GM12878 (cell line): ENCODE measurements at regions not wholly inside any gene's neighbourhood (a gene's known extent, or its start where the extent isn't known, plus 50 kb on each side); places are given as distances from the start of the nearest gene placed in this dataset.

Experiments used
- ATAC-seq: fragments of 200-7000 bp; cut with Tn5 transposase; 3 replicates; pipeline ENCODE4 v1.9.1; 2020; ENCODE audit warnings: mild to moderate bottlenecking, moderate library complexity
- BruUV-seq: library from RNA; stranded (reverse); fragments of 400-500 nt; replicated peaks from 2 replicates; lab custom pipeline; 2021; lab: Mats Ljungman, UMichigan
- CTCF ChIA-PET: fragments of 300-600 bp; sonication (Branson Sonifier 250); formaldehyde crosslinking; extraction: SDS; loops from one replicate; lab custom pipeline; 2021; ENCODE audit warnings: inconsistent platforms; lab: Yijun Ruan, JAX
- POLR2A ChIA-PET: fragments of 350-600 bp; formaldehyde crosslinking; extraction: SDS; loops from one replicate; lab custom pipeline; 2021; ENCODE audit warnings: inconsistent platforms; lab: Charles Lee
- RAD21 ChIA-PET: fragments of 300-600 bp; sonication (Branson Sonifier 250); formaldehyde crosslinking; loops from one replicate; lab custom pipeline; 2023; ENCODE audit warnings: antibody characterized with exemption; ENCODE audit not compliant: unreplicated experiment; lab: Charles Lee
- SMC1A ChIA-PET: fragments of 300-600 bp; sonication (Branson Sonifier 250); formaldehyde crosslinking; loops from one replicate; lab custom pipeline; 2023; ENCODE audit not compliant: unreplicated experiment, uncharacterized antibody; lab: Charles Lee
- DNase-seq: peaks from one replicate; pipeline ENCODE4 v3.0.0-alpha.2; 2011; ENCODE audit warnings: low read depth, low spot score
- FAIRE-seq: peaks from 3 replicates; lab custom pipeline; 2011; peaks lifted over from hg19 to GRCh38; lab: Jason Lieb, UNC
- H2AFZ ChIP-seq: 2 replicates; pipeline ENCODE4 v1.6.0; 2011; ENCODE audit warnings: low read depth, low read length, control low read depth; ENCODE audit not compliant: control insufficient read depth
- H3K27ac ChIP-seq: 2 replicates; pipeline ENCODE4 v1.5.1; 2011; ENCODE audit warnings: control low read depth; ENCODE audit not compliant: control insufficient read depth, insufficient read depth
- H3K27me3 ChIP-seq, 2 experiments: replicated peaks in 1 of 2; 2 replicates each; pipeline versions ENCODE4 v1.6.0 to v1.6.1; 2011; ENCODE audit warnings: low read length in 1 of 2; ENCODE audit not compliant: control insufficient read depth in 2 of 2, insufficient read depth in 2 of 2
- H3K36me3 ChIP-seq, 2 experiments: 2 replicates each; pipeline ENCODE4 v1.5.1; 2011; ENCODE audit warnings: low read length in 1 of 2; ENCODE audit not compliant: control insufficient read depth in 2 of 2, insufficient read depth in 2 of 2
- H3K4me1 ChIP-seq: 2 replicates; pipeline ENCODE4 v1.6.1; 2011; ENCODE audit warnings: mild to moderate bottlenecking, low read length, moderate library complexity, mixed read lengths; ENCODE audit not compliant: control insufficient read depth, insufficient read depth
- H3K4me2 ChIP-seq: 2 replicates; pipeline ENCODE4 v1.6.0; 2011; ENCODE audit warnings: control low read depth; ENCODE audit not compliant: control insufficient read depth, insufficient read depth
- H3K4me3 ChIP-seq: fragments of 200-600 bp; sonication (generic); 2 replicates; pipeline ENCODE4 v1.5.1; 2016
- H3K79me2 ChIP-seq: 2 replicates; pipeline ENCODE4 v1.6.0; 2011; ENCODE audit warnings: low read length; ENCODE audit not compliant: control insufficient read depth, insufficient read depth
- H3K9ac ChIP-seq: 2 replicates; pipeline ENCODE4 v1.8.0; 2011; ENCODE audit warnings: low read length, control low read depth, mixed read lengths; ENCODE audit not compliant: control insufficient read depth, insufficient read depth
- H3K9me3 ChIP-seq: replicated peaks from 3 replicates; pipeline ENCODE4 v1.5.1; 2011; ENCODE audit warnings: mild to moderate bottlenecking, low read length; ENCODE audit not compliant: control insufficient read depth, insufficient read depth
- H4K20me1 ChIP-seq: 2 replicates; pipeline ENCODE4 v1.6.0; 2011; ENCODE audit not compliant: control insufficient read depth, insufficient read depth
- ATF2 ChIP-seq: IDR thresholded peaks from 2 replicates; pipeline ENCODE4 v1.6.1; 2012; ENCODE audit warnings: low read length, inconsistent platforms
- BCL3 ChIP-seq: IDR thresholded peaks from 2 replicates; pipeline ENCODE4 v1.6.1; 2011; ENCODE audit warnings: borderline replicate concordance, low read depth, mild to moderate bottlenecking, moderate library complexity, low read length; ENCODE audit not compliant: insufficient read depth, poor library complexity, severe bottlenecking
- BHLHE40 ChIP-seq, 2 experiments: fragments of 450-650 bp in 1 of 2; IDR thresholded peaks; 2 replicates each; pipeline ENCODE4 v1.6.1; 2011 to 2017; ENCODE audit warnings: low read depth in 2 of 2, borderline replicate concordance in 1 of 2, improper control_type of control experiment in 1 of 2, low read length in 1 of 2, mild to moderate bottlenecking in 1 of 2
- CBX3 ChIP-seq: fragments of 200-600 bp; sonication (generic); IDR thresholded peaks from 2 replicates; pipeline ENCODE4 v1.6.1; 2016; ENCODE audit warnings: low read depth, borderline replicate concordance
- CTCF ChIP-seq, 3 experiments: IDR thresholded peaks in 2 of 3; conservative IDR thresholded peaks in 1 of 3; 2 replicates each; pipeline ENCODE4 v1.5.1; 2011; ENCODE audit warnings: low read depth in 3 of 3, low read length in 3 of 3, mild to moderate bottlenecking in 3 of 3, control low read depth in 2 of 3, moderate library complexity in 2 of 3, inconsistent platforms in 1 of 3, mixed read lengths in 1 of 3; ENCODE audit not compliant: control insufficient read depth in 2 of 3, insufficient read depth in 1 of 3; ENCODE audit errors: extremely low read depth in 1 of 3
- DPF2 ChIP-seq: fragments of 450-650 bp; IDR thresholded peaks from 2 replicates; pipeline ENCODE4 v1.6.1; 2017; ENCODE audit warnings: mild to moderate bottlenecking
- HDAC2 ChIP-seq: fragments of 200-600 bp; sonication (generic); IDR thresholded peaks from 2 replicates; pipeline ENCODE4 v1.6.1; 2017
- NFYA ChIP-seq: IDR thresholded peaks from 2 replicates; pipeline ENCODE4 v1.6.1; 2011; ENCODE audit warnings: low read depth, mild to moderate bottlenecking, low read length, improper control_type of control experiment, borderline replicate concordance
- SIN3A ChIP-seq: IDR thresholded peaks from 2 replicates; pipeline ENCODE4 v1.6.1; 2012; ENCODE audit warnings: low read depth, low read length, improper control_type of control experiment
- ZNF217 ChIP-seq: fragments of 450-650 bp; IDR thresholded peaks from 2 replicates; pipeline ENCODE4 v1.6.1; 2017; ENCODE audit warnings: antibody characterized with exemption, mild to moderate bottlenecking
- ZNF384 ChIP-seq: IDR thresholded peaks from 2 replicates; pipeline ENCODE4 v1.6.1; 2012; ENCODE audit warnings: low read depth, mild to moderate bottlenecking, low read length, improper control_type of control experiment, borderline replicate concordance
- in situ Hi-C: fragments of 300-500 bp; cut with MboI; formaldehyde crosslinking; loops from 9 replicates; pipeline ENCODE4 v1.14.3; 2018; ENCODE audit warnings: mixed read lengths
- intact Hi-C: fragments of 100-400 bp; cut with micrococcal nuclease; formaldehyde crosslinking; loops from one replicate; pipeline ENCODE4 v1.14.2; 2022; ENCODE audit not compliant: unreplicated experiment
- TF ChIP-seq, protein P1 (sequence below): IDR thresholded peaks from 2 replicates; pipeline ENCODE4 v1.6.1; 2011; ENCODE audit warnings: low read depth, mild to moderate bottlenecking, low read length, moderate library complexity, borderline replicate concordance; ENCODE audit errors: extremely low read depth
- TF ChIP-seq, protein P2 (sequence below): IDR thresholded peaks from 2 replicates; pipeline ENCODE4 v1.6.1; 2012; ENCODE audit warnings: low read depth, low read length, improper control_type of control experiment

- no peaks in the 10 kb centered on the region for H3K36me3 ChIP-seq
- intact Hi-C loops: no loop called here
- H3K79me2 ChIP-seq: no peaks in the 10 kb centered on the region
- H3K9me3 ChIP-seq: no peaks in the 10 kb centered on the region; the same call in 2 of the 3 replicates
- RAD21 ChIA-PET: no interaction called here
- no peaks in the 10 kb centered on the region for H3K4me1 ChIP-seq
- no peak overlapping the region for H3K27ac ChIP-seq
- POLR2A ChIA-PET: no interaction called here
- H4K20me1 ChIP-seq: no peaks in the 10 kb centered on the region
- in situ Hi-C loops: no loop called here
- H3K9ac ChIP-seq: no peak overlapping the region
- SMC1A ChIA-PET: no interaction called here
- no peak overlapping the region for H2AFZ ChIP-seq
- H3K4me3 ChIP-seq: no peak overlapping the region
- no peak for TF ChIP-seq ZNF384
- TF ChIP-seq, protein P1, sequence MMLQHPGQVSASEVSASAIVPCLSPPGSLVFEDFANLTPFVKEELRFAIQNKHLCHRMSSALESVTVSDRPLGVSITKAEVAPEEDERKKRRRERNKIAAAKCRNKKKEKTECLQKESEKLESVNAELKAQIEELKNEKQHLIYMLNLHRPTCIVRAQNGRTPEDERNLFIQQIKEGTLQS: no peak
- TF ChIP-seq CTCF (IDR thresholded peaks at IDR 0.05 in 2 of 3, conservative IDR thresholded peaks at IDR 0.05 in 1 of 3; ENCODE audit: control insufficient read depth in 2 of 3, extremely low read depth in 1 of 3, insufficient read depth in 1 of 3, low read depth in 3 of 3, low read length in 3 of 3): no peak
- no peak for TF ChIP-seq CBX3
- TF ChIP-seq ZNF217: no peak
- TF ChIP-seq, protein P2, sequence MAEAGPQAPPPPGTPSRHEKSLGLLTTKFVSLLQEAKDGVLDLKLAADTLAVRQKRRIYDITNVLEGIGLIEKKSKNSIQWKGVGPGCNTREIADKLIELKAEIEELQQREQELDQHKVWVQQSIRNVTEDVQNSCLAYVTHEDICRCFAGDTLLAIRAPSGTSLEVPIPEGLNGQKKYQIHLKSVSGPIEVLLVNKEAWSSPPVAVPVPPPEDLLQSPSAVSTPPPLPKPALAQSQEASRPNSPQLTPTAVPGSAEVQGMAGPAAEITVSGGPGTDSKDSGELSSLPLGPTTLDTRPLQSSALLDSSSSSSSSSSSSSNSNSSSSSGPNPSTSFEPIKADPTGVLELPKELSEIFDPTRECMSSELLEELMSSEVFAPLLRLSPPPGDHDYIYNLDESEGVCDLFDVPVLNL: no peak
- no peak for TF ChIP-seq NFYA
- no peak for TF ChIP-seq BCL3
- TF ChIP-seq HDAC2: no peak
- TF ChIP-seq BHLHE40 (IDR thresholded peaks at IDR 0.05; ENCODE audit: borderline replicate concordance in 1 of 2, low read depth in 2 of 2, low read length in 1 of 2): no peak
- TF ChIP-seq SIN3A: no peak
- TF ChIP-seq DPF2: no peak
- TF ChIP-seq ATF2: no peak
- CTCF ChIA-PET: no interaction called here
- no peak overlapping the region for H3K4me2 ChIP-seq
- BruUV-seq: no TSS peak
- DNase-seq: no peak
- H3K27me3 ChIP-seq: no peaks in the 10 kb centered on the region
- ATAC-seq: no peak
- no peak for FAIRE-seq
Observed at GRCh38 chr14:83893447-83893846, 1636.5 kb upstream of the FLRT2 start.
